OCI-LY7 (cell line): ENCODE measurements at regions not wholly inside any gene's neighbourhood (a gene's known extent, or its start where the extent isn't known, plus 50 kb on each side); places are given as distances from the start of the nearest gene placed in this dataset.

Source experiments
- BruUV-seq: library from RNA; stranded (reverse); fragments of 400-500 nt; replicated peaks from 2 replicates; lab custom pipeline; 2021; lab: Mats Ljungman, UMichigan
- CTCF ChIA-PET: fragments of 300-600 bp; sonication (Branson Sonifier 250); formaldehyde crosslinking; loops from one replicate; lab custom pipeline; 2022; ENCODE audit warnings: antibody characterized with exemption; ENCODE audit not compliant: unreplicated experiment; lab: Charles Lee
- POLR2A ChIA-PET: fragments of 300-600 bp; sonication (Branson Sonifier 250); formaldehyde crosslinking; loops from one replicate; lab custom pipeline; 2022; ENCODE audit warnings: antibody characterized with exemption; lab: Charles Lee
- DNase-seq: peaks from one replicate; pipeline ENCODE4 v3.0.0-alpha.2; 2015; ENCODE audit warnings: low spot score
- H2AFZ ChIP-seq: fragments of 200-600 bp; sonication (generic), shearing (Covaris generic); 2 replicates; pipeline ENCODE4 v1.6.1; 2014; ENCODE audit warnings: mild to moderate bottlenecking, antibody characterized with exemption, low read length, moderate library complexity
- H3K27ac ChIP-seq: fragments of 200-600 bp; sonication (generic); 2 replicates; pipeline ENCODE4 v1.5.1; 2014; ENCODE audit warnings: mixed run types, low read depth, mild to moderate bottlenecking, moderate library complexity, low read length, inconsistent platforms; ENCODE audit not compliant: poor library complexity, severe bottlenecking
- H3K36me3 ChIP-seq: fragments of 200-600 bp; sonication (generic); 2 replicates; pipeline ENCODE4 v1.6.1; 2014; ENCODE audit warnings: mild to moderate bottlenecking, antibody characterized with exemption, low read length, moderate library complexity, mixed read lengths; ENCODE audit not compliant: insufficient read depth
- H3K4me1 ChIP-seq: fragments of 200-600 bp; sonication (generic); 2 replicates; pipeline ENCODE4 v1.5.1; 2014; ENCODE audit warnings: mild to moderate bottlenecking, low read length; ENCODE audit not compliant: insufficient read depth, poor library complexity, severe bottlenecking
- H3K4me2 ChIP-seq: fragments of 200-600 bp; sonication (generic); 2 replicates; pipeline ENCODE4 v1.6.1; 2014; ENCODE audit warnings: mild to moderate bottlenecking, low read length
- H3K4me3 ChIP-seq: fragments of 200-600 bp; sonication (generic); 2 replicates; pipeline ENCODE4 v1.5.1; 2014; ENCODE audit warnings: mild to moderate bottlenecking, low read depth, low read length; ENCODE audit not compliant: poor library complexity, severe bottlenecking
- H3K79me2 ChIP-seq: fragments of 200-600 bp; sonication (generic); 2 replicates; pipeline ENCODE4 v1.6.1; 2016; ENCODE audit warnings: low read depth, mild to moderate bottlenecking, low read length, moderate library complexity, mixed read lengths; ENCODE audit not compliant: insufficient read depth
- H3K9me2 ChIP-seq: fragments of 200-600 bp; sonication (generic); 2 replicates; pipeline ENCODE4 v1.6.1; 2016; ENCODE audit warnings: mild to moderate bottlenecking, low read length, mixed read lengths; ENCODE audit not compliant: insufficient read depth
- H3K9me3 ChIP-seq: fragments of 200-600 bp; sonication (generic); 2 replicates; pipeline ENCODE4 v1.6.1; 2014; ENCODE audit warnings: mild to moderate bottlenecking, mixed run types, low read length, mixed read lengths
- H4K20me1 ChIP-seq: fragments of 200-600 bp; sonication (generic); 2 replicates; pipeline ENCODE4 v1.6.1; 2014; ENCODE audit warnings: mild to moderate bottlenecking, antibody characterized with exemption, low read length, moderate library complexity, mixed read lengths; ENCODE audit not compliant: insufficient read depth
- EZH2phosphoT487 ChIP-seq: fragments of 200-600 bp; sonication (generic); IDR thresholded peaks from 2 replicates; pipeline ENCODE4 v1.6.1; 2018; ENCODE audit warnings: low read depth, borderline replicate concordance, mild to moderate bottlenecking, mixed run types, antibody characterized with exemption, low read length, moderate library complexity, mixed read lengths
- intact Hi-C: fragments of 100-400 bp; cut with micrococcal nuclease; formaldehyde crosslinking; loops from one replicate; pipeline ENCODE4 v1.10.0; 2022; ENCODE audit not compliant: unreplicated experiment
- TF ChIP-seq, protein P1 (sequence below): fragments of 200-600 bp; sonication (generic); conservative IDR thresholded peaks from 2 replicates; pipeline ENCODE4 v1.5.1; 2014; ENCODE audit warnings: mild to moderate bottlenecking, antibody characterized with exemption, low read length, moderate library complexity, mixed read lengths

DNA sequence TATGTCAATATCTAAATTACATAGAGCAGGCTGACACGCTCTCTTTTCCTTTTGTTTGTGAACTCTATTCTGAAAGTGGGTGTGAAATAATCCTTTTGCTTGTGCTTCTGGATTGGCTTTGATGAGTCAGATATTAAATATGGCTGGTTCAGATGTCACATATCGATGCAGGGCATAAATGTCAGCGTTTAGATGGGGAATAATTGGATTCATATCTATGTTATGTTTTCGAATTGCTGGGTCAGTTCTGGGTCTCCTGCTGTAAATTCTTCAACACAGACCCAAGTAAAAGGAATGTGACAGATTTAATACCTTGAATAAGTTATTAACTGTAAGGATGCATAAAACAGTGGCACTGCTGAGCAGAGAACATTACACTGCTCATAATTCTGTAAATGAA lies 118.7 kb upstream of the SNX2 start:
- no peak for DNase-seq
- H3K4me1 ChIP-seq, result no peaks in the 10 kb centered on the region
- H3K9me2 ChIP-seq, result no peaks in the 10 kb centered on the region
- H3K36me3 ChIP-seq, result no peaks in the 10 kb centered on the region
- H3K79me2 ChIP-seq, result no peaks in the 10 kb centered on the region
- CTCF ChIA-PET, result no interaction called here
- BruUV-seq, result no TSS peak
- H4K20me1 ChIP-seq, result no peaks in the 10 kb centered on the region
- TF ChIP-seq EZH2phosphoT487, result no peak
- TF ChIP-seq, protein P1, sequence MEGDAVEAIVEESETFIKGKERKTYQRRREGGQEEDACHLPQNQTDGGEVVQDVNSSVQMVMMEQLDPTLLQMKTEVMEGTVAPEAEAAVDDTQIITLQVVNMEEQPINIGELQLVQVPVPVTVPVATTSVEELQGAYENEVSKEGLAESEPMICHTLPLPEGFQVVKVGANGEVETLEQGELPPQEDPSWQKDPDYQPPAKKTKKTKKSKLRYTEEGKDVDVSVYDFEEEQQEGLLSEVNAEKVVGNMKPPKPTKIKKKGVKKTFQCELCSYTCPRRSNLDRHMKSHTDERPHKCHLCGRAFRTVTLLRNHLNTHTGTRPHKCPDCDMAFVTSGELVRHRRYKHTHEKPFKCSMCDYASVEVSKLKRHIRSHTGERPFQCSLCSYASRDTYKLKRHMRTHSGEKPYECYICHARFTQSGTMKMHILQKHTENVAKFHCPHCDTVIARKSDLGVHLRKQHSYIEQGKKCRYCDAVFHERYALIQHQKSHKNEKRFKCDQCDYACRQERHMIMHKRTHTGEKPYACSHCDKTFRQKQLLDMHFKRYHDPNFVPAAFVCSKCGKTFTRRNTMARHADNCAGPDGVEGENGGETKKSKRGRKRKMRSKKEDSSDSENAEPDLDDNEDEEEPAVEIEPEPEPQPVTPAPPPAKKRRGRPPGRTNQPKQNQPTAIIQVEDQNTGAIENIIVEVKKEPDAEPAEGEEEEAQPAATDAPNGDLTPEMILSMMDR, result no peak
- H3K4me2 ChIP-seq, result no peak overlapping the region
- intact Hi-C loops, result no loop called here
- H3K9me3 ChIP-seq, result no peaks in the 10 kb centered on the region
- no peak overlapping the region for H3K4me3 ChIP-seq
- H2AFZ ChIP-seq, result no peak overlapping the region
- H3K27ac ChIP-seq, result no peak overlapping the region
- POLR2A ChIA-PET, result no interaction called here

GRCh38 chr5:122656577-122656976 lies 118.3 kb upstream of the SNX2 start:
- CTCF ChIA-PET, result no interaction called here
- no TSS peak for BruUV-seq
- POLR2A ChIA-PET, result no interaction called here

DNA sequence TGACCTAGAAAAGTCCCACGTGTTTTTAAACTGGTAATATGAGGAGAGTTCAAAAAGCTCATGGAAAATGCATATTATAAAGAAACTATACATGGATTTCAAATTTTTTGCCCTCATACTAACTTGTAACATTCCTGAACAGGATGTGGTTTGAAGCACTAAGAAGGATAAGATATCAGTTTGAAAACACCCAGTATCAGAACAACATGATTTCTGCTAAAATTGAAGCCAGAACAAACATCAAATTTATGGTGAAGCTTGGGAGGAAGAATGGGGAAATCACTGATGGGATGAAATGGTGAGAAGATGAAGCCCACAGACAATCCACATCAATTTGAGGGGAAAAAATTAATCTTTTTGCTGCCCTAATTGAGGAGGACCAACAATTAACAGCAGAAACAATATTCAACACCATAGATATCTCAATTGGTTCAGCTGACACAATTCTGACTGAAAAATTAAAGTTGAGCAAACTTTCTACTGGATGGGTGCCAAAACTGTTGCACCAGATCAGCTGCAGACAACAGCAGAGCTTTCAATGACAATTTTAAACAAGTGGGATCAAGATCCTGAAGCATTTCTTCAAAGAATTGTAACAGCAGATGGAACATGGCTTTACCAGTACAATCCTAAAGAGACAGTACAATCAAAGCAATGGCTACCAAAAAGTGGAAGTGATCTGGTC lies 113.2 kb upstream of the SNX2 start:
- Histone ChIP-seq H2AFZ (no peak overlapping the region), H3K36me3 (no peaks in the 10 kb centered on the region), H3K4me2 (no peak overlapping the region), H3K9me3 (no peaks in the 10 kb centered on the region), H3K4me1 (no peaks in the 10 kb centered on the region), H3K9me2 (no peaks in the 10 kb centered on the region), H3K27ac (no peak overlapping the region), H3K4me3 (no peak overlapping the region), H4K20me1 (no peaks in the 10 kb centered on the region), H3K79me2 (no peaks in the 10 kb centered on the region)
- POLR2A ChIA-PET, result no interaction called here
- intact Hi-C loops, result no loop called here
- CTCF ChIA-PET, result no interaction called here
- TF ChIP-seq, protein P1, result no peak
- no peak for TF ChIP-seq EZH2phosphoT487
- DNase-seq, result no peak
- no TSS peak for BruUV-seq

More at GRCh38 chr5:122656577-122656976, 118.3 kb upstream of the SNX2 start:
- no peak for DNase-seq
- no peak overlapping the region for H3K27ac ChIP-seq
- H3K9me2 ChIP-seq, result no peaks in the 10 kb centered on the region
- H4K20me1 ChIP-seq, result no peaks in the 10 kb centered on the region
- intact Hi-C loops, result no loop called here
- no peaks in the 10 kb centered on the region for H3K36me3 ChIP-seq
- H3K9me3 ChIP-seq, result no peaks in the 10 kb centered on the region
- no peak overlapping the region for H3K4me2 ChIP-seq
- no peak overlapping the region for H2AFZ ChIP-seq
- H3K4me3 ChIP-seq, result no peak overlapping the region
- TF ChIP-seq, protein P1, result no peak
- no peak for TF ChIP-seq EZH2phosphoT487
- no peaks in the 10 kb centered on the region for H3K79me2 ChIP-seq
- no peaks in the 10 kb centered on the region for H3K4me1 ChIP-seq
